ENCODE measurements at regions not wholly inside any gene's neighbourhood (a gene's known extent, or its start where the extent isn't known, plus 50 kb on each side); places are given as distances from the start of the nearest gene placed in this dataset.
"Not testable (repeated sequence)": the region's sequence is repeated elsewhere in the genome, so short reads cannot be mapped to it uniquely, and the experiment has no call there.

- no peak for DNase-seq (ENCODE audit: low read depth)
- TF ChIP-seq, protein P1, sequence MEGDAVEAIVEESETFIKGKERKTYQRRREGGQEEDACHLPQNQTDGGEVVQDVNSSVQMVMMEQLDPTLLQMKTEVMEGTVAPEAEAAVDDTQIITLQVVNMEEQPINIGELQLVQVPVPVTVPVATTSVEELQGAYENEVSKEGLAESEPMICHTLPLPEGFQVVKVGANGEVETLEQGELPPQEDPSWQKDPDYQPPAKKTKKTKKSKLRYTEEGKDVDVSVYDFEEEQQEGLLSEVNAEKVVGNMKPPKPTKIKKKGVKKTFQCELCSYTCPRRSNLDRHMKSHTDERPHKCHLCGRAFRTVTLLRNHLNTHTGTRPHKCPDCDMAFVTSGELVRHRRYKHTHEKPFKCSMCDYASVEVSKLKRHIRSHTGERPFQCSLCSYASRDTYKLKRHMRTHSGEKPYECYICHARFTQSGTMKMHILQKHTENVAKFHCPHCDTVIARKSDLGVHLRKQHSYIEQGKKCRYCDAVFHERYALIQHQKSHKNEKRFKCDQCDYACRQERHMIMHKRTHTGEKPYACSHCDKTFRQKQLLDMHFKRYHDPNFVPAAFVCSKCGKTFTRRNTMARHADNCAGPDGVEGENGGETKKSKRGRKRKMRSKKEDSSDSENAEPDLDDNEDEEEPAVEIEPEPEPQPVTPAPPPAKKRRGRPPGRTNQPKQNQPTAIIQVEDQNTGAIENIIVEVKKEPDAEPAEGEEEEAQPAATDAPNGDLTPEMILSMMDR (conservative IDR thresholded peaks at IDR 0.05; ENCODE audit: low read length) = no peak
These were observed 95.0 kb upstream of the SIRPA start for GRCh38 chr20:1800180-1800579.

DNA sequence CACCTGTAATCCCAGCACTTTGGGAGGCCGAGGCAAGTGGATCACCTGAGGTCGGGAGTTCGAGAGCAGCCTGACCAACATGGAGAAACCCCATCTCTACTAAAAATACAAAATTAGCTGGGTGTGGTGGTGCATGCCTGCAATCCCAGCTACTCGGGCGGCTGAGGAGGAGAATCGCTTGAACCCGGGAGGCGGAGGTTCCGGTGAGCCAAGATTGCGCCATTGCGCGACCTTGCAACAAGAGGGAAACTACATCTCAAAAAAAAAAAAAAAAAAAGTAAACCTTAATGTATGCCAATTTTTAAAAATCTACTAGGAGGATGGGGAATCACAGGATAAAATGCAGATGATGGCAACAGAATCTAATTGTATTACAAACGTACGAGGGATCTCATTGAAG, 95.5 kb upstream of the SIRPA start:
- DNase-seq (ENCODE audit: low read depth); H3K4me3 ChIP-seq (ENCODE audit: low read length): not testable (repeated sequence)

More at GRCh38 chr20:1800180-1800579, 95.0 kb upstream of the SIRPA start:
- no peak overlapping the region for H3K4me3 ChIP-seq (ENCODE audit: low read length)

DNA sequence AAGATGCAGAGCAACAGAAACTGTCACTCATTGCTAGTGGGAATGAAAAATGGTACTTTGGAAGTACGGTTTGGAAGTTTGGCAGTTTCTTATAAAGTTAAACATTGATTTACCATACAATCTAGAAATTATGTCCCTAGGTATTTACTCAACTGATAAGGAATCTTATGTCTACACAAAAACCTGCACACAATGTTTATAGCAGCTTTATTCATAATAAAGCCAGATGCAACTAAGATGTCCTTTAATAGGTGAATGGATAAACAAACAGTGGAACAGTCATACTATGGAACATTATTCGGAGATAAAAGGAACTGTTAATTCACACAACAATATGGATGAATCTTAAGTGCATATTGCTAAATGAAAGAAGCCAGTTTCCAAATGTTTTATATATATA, 96.2 kb upstream of the SIRPA start:
- H3K4me3 ChIP-seq (ENCODE audit: low read length) = no peak overlapping the region
- no peak for DNase-seq (ENCODE audit: low read depth)
- TF ChIP-seq, protein P1 (conservative IDR thresholded peaks at IDR 0.05; ENCODE audit: low read length) = no peak

DNA sequence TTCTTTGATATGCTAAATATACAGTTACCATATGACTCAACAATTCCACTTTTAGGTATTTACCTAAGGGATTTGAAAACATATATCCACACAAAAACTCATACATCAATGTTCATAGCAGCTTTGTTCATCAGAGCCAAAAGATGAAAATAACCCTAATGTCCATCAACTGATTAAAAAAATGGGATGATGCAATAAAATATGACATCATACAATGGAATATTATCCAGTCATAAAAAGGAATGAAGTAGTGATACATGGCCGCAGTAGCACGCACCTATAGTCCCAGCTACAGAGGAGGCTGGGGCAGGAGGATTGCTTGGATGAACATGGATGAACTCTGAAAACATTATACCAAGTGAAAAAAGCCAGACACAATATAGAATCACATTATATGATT, 101.4 kb upstream of the SIRPA start:
- TF ChIP-seq, protein P1 (conservative IDR thresholded peaks at IDR 0.05; ENCODE audit: low read length) = no peak

DNA sequence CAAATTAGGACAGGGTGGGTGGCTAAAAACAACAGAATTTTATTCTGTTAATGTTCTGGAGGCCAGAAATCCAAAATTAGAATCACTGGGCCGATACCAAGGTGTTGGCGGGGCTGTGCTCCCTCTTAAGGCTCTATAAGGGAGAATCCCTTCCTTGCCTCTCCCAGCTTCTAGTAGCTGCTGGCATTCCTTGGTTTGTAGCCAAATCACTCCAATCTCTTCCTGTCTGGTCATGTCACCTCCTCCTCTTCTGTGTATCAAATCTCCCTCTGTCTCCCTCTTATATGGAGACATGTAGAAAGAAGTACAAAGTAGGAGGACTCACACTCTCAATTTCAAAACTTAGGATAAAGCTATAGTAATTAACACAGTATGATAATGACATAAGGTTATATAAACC, 102.9 kb upstream of the SIRPA start:
- no peak overlapping the region for H3K4me3 ChIP-seq (ENCODE audit: low read length)
- TF ChIP-seq, protein P1 (conservative IDR thresholded peaks at IDR 0.05; ENCODE audit: low read length) = no peak
- no peak for DNase-seq (ENCODE audit: low read depth)

More for the DNA sequence above, 101.4 kb upstream of the SIRPA start:
- no peak overlapping the region for H3K4me3 ChIP-seq (ENCODE audit: low read length)
- no peak for DNase-seq (ENCODE audit: low read depth)

DNA sequence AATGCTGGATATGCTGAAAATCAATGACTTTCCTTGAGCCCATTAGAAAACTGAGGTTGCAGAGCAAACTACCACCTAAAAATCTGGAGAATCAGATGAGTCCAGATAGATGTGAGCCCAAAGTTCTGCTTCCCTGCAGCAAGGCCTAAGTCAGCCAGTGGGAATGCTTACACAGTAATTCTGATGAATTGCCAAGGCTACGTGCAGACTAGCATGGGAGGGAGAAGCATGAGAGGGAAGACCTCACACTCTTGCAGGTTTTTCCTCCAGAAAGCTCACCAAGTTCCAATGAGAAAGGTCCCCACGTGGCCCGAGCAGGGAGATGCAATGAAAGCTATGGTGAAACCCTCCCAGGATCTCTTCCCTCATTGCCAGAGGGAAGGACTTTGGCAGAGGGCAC, 104.8 kb upstream of the SIRPA start:
- TF ChIP-seq, protein P1 (conservative IDR thresholded peaks at IDR 0.05; ENCODE audit: low read length) = no peak
- H3K4me3 ChIP-seq (ENCODE audit: low read length) = no peak overlapping the region
- DNase-seq (ENCODE audit: low read depth) = peak; percentile 17

GRCh38 chr20:1788044-1788443, 107.2 kb upstream of the SIRPA start:
- TF ChIP-seq, protein P1 (conservative IDR thresholded peaks at IDR 0.05; ENCODE audit: low read length) = no peak
- H3K4me3 ChIP-seq (ENCODE audit: low read length) = no peak overlapping the region
- no peak for DNase-seq (ENCODE audit: low read depth)

- TF ChIP-seq, protein P1 (conservative IDR thresholded peaks at IDR 0.05; ENCODE audit: low read length) = no peak
- DNase-seq (ENCODE audit: low read depth) = no peak
These were observed 108.7 kb upstream of the SIRPA start for GRCh38 chr20:1786486-1786885.

More at GRCh38 chr20:1786486-1786885, 108.7 kb upstream of the SIRPA start:
- no peak overlapping the region for H3K4me3 ChIP-seq (ENCODE audit: low read length)

Measured in AG10803 (cell line).